Neural progenitor cell (in vitro differentiated cells): ENCODE measurements at regions not wholly inside any gene's neighbourhood (a gene's known extent, or its start where the extent isn't known, plus 50 kb on each side); places are given as distances from the start of the nearest gene placed in this dataset.

Source experiments
- EZH2 ChIP-seq: fragments of 200-600 bp; sonication (generic); IDR thresholded peaks from 2 replicates; pipeline ENCODE4 v1.6.1; 2017; ENCODE audit warnings: antibody characterized with exemption, mild to moderate bottlenecking, moderate library complexity
- EZH2phosphoT487 ChIP-seq: fragments of 200-600 bp; sonication (generic); IDR thresholded peaks from 2 replicates; pipeline ENCODE4 v1.6.1; 2017; ENCODE audit warnings: antibody characterized with exemption
- TF ChIP-seq, protein P1 (sequence below): fragments of 200-600 bp; sonication (generic); IDR thresholded peaks from 2 replicates; pipeline ENCODE4 v1.5.1; 2017; ENCODE audit warnings: antibody characterized with exemption, mild to moderate bottlenecking

DNA sequence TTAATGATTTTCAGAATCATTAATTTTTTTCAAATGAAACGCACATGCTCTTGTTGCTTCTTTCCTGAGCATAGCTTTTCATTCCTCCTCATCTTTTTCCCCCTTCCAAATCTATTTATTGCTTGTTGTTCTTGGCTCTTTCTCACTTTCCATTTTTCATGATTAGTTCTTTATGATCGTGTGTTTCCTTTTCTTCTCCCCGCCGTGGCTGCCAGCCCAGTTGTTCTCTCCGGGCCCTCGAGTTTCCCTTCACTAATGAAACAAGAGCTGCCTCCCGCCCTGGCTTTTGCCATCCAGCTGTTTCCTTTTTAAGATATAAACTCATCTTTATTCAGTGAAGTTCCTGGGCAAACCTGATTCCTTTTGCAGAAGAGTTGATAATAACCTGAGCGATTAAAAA is 170.2 kb upstream of the NR2F2 start:
- TF ChIP-seq, protein P1, sequence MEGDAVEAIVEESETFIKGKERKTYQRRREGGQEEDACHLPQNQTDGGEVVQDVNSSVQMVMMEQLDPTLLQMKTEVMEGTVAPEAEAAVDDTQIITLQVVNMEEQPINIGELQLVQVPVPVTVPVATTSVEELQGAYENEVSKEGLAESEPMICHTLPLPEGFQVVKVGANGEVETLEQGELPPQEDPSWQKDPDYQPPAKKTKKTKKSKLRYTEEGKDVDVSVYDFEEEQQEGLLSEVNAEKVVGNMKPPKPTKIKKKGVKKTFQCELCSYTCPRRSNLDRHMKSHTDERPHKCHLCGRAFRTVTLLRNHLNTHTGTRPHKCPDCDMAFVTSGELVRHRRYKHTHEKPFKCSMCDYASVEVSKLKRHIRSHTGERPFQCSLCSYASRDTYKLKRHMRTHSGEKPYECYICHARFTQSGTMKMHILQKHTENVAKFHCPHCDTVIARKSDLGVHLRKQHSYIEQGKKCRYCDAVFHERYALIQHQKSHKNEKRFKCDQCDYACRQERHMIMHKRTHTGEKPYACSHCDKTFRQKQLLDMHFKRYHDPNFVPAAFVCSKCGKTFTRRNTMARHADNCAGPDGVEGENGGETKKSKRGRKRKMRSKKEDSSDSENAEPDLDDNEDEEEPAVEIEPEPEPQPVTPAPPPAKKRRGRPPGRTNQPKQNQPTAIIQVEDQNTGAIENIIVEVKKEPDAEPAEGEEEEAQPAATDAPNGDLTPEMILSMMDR, result no peak
- TF ChIP-seq EZH2, result no peak
- no peak for TF ChIP-seq EZH2phosphoT487
